Glomerular endothelial cell (primary cell): ENCODE measurements at regions not wholly inside any gene's neighbourhood (a gene's known extent, or its start where the extent isn't known, plus 50 kb on each side); places are given as distances from the start of the nearest gene placed in this dataset.
"Not testable (repeated sequence)": the region's sequence is repeated elsewhere in the genome, so short reads cannot be mapped to it uniquely, and the experiment has no call there.

ENCODE experiments used
- DNase-seq: peaks from one replicate; pipeline ENCODE4 v3.0.0-alpha.2; 2011; ENCODE audit warnings: low read depth, low spot score; ENCODE audit errors: extremely low read depth

DNA sequence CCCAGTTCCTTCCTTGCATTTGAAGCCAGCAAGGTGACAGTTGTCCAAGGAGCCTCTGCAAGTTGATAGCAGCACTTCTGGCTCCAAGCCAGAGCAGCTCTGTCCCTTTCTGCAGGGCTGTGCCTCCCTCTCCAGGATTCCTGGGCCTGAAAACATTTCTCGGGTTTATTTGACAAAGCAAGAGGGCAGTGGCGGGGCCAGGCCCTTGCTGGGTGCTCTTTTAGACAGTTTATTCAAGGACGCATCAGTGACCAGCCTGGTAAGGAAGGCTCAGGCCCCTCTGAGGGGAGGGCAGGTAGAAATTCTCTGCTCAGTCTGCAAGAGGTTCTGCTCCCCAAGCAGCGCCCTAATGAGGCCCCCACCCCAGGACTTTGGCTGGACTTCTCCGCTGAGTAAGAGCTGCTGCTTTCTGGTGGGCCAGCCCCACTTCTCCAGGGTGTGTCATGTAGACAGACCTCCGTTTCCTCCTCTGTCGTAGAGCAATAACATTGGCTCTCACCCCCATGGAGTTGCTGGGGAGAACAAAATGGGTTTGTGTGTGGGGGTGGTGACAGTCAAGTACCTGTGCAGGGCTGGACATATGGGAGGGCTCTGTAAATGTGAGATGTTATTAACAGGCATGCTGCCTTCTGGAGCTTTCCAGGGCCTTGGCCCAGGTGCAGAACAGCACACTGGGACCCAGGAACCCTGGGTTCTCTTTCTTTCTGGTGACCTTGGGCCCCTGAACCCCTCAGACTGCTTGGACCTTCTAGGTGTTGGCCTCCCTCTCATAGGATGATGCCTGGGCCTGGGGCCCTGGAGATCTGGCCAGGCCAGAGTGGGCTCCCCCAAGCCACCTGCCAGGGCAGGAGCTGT, 146.2 kb upstream of the TLE3 start:
- DNase-seq, result no peak

DNA sequence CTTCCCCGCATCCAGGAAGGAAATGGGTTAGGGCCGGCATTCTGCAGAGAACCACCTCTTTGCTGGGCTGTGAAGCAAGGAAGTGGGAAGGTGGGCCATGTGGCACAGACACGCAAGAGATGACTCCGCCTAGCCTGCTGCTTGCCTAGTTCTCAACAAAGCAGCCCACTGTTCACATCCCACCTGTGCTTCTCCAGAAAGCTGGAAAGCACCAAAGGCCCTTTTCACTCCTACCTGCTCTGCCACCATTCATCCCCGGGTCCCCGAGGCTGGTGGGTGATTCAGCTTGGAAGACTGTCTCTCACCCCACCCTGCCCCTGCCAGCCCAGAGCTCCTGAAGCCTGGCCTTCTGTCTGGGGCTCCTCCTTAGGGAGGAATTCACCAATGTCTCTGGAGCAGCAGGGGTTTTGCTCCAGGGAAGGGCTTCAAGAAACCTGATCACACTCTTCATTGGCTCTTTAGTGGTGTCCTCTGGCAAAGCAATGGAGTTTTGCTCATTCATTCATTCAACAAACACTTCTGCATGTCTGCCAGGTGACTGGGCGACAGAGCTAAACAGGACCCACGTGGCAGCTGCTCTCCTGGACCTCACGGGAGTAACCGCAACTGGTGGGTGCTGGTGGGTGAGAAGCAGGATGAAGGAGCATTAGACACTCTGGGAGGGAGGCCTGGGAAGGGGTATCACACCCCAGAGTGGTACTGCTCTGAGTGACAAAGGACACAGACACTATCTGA, 145.4 kb upstream of the TLE3 start:
- no peak for DNase-seq

- DNase-seq, result no peak
Measured at GRCh38 chr15:70241561-70242320, 144.0 kb upstream of the TLE3 start.

DNA sequence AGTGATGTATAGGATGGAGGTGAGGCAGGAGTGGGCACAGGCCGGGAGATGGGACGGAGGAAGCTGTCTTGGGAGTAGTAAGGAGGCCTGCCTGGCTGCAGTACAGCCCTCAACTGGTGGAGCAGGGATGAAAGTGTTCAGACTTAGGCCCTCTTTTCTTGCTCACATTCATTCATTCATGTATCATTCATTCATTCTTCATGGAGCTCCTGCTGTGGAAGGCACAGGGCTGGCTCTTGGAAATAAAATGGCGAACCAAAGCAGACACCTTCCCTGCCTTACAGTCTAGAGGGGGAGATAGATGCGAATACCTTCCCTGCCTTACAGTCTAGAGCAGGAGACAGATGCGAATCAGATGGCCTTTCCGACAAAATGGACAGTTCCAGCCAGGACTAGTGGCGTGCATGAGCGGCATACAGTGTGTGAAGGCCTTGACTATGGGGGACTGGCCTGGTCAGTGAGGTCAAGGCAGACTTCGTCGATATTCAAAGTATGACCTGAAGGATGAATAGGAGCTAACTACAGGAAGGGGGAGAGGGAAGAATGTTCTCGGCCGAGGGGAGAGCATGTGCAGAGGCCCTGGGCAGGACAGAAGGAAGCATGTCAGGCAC, 143.2 kb upstream of the TLE3 start:
- DNase-seq, result no peak

DNA sequence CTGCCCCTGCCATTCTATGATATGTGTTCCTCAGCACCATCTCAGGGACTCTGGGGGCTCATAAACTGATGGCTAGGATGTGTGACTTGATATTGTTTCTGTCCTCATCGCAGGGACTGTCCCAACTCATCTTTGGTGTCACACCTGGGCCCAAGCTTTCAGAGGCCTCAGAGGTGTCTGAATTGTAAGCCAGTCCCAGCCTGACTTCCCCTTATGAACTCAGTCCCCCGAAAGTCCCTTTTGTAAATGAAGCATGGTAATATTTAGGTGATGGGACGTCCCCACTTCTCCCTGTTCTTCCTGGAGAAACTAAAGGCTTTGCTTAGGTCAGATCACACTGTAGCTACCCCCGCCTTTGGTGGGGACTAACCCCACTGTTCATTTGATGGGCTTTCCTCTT, 142.4 kb upstream of the TLE3 start:
- DNase-seq, result no peak

- no peak for DNase-seq
Measured at GRCh38 chr15:70238917-70239316, 141.2 kb upstream of the TLE3 start.

DNA sequence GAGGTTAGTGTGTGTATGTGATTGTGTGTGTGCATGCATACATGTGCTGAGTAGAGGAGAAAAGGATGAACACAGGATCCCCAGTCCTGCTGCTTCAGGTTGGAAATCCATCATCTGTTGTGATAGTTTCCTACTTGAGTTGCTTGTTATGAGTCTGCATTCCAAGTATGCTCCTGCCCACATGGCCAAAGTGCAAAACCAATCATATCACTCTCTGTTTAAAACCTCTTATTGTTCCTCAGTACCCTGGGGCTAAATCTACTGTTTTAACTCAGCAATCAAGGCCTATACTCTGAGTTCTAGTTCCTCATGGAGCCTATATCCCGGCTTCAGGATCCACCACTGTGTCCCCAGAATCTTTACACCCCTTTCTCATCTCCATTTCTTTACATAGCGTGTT, 139.9 kb upstream of the TLE3 start:
- DNase-seq, result no peak

DNA sequence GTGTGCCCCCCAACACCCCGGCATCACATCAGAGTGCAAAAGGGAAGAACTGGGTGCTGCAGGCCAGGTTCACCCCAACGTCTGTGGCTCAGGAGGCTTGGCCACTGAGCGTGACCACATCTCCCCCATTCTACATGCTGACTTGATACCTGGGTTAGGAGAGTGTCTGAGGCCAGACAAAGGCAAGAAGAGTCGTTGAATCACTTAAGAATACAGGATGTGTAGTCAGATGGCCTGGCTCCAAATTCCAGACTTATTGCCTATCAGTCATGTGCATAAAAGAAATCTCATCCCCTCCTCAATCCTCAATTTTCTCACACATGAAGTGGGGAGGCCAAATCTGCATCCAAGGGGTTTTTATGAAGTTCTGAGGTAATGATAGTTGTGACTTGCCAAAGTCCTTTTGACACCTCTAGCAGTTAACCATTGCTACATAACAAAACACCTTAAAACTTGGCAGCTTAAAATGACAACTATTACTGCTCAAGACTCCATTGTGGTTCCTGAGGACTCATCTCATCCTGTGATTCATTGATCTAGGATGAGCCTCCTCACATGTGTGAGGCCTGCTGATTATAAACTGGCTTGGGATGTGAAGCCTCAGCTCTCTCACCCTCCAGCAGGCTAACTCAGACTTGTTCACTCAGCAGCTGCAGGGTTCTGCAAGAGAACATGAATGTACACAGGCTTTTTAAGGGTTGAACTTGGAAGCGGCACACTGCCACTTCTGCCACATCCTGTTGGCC, 138.8 kb upstream of the TLE3 start:
- no peak for DNase-seq

DNA sequence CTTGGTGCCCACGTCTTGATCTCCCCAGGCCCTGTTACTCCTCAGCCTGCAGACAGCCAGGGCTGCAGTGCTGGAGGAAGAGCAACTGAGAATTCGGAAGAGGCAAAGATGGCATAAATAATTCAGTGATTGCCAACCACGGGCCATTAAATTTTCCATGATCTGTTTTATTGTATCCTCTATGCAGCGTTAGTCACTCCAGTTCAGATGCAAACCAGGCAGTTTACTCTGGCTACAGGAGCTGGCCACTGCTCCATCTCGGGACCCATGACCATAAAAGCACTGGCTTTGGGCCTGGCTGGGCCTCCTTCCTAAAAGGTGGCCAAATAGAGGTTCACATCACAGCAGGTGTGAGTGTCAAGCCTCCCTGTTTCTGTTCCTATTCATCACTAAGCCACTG, 137.6 kb upstream of the TLE3 start:
- DNase-seq, result no peak

GRCh38 chr15:70234256-70234905, 136.7 kb upstream of the TLE3 start:
- DNase-seq, result no peak

DNA sequence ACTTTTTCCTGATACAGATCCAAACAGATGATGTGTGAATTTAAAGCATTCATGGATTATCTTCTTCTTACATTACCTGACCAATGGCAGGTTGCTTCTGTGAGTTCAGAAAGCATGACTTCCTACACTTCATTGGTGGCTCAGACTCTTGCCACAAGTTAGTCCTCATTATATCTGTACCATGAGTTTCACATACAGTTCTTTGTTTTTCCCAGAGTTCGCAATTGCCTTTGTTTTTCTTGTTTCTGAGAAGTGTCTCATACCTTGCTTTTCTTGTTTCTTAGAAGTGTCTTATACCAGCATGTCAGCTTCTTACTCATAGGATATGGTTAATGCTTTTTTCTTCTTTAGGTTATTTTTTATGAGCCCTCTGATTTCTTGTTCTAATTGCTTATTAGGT, 133.8 kb upstream of the TLE3 start:
- DNase-seq, result no peak

DNA sequence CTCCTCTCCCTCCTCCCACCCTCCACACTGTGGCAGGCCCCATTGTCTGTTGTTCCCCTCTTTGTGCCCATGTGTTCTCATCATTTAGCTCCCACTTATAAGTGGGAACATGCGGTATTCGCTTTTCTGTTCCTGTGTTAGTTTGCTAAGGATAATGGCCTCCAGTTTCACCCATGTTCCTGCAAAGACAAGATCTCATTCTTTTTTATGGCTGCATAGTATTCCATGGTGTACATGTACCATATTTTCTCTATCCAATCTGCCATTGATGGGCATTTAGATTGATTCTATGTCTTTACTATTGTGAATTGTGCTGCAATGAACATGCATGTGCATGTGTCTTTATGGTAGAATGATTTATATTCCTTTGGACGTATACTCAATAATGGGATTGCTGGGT, 130.2 kb upstream of the TLE3 start:
- not testable (repeated sequence) for DNase-seq

DNA sequence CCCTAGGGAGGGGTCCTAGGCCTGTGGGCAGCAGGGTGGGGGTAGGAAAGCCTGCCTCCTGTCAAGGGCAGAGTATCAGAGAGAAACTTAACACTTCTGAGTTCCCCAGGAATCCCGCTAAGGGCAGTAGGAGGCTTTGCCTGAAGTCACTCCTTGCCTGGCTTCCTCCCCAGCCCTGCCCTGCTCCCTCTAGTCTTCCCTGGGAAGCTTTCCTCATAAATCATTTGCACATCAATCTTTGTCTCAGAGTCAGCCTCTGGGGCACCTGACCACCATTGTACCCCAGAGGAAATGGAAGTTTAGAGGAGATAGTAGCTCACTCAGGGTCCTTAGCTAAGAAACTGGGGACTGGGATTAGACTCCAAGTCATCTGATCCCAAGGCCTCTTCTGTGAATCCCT, 129.4 kb upstream of the TLE3 start:
- no peak for DNase-seq

DNA sequence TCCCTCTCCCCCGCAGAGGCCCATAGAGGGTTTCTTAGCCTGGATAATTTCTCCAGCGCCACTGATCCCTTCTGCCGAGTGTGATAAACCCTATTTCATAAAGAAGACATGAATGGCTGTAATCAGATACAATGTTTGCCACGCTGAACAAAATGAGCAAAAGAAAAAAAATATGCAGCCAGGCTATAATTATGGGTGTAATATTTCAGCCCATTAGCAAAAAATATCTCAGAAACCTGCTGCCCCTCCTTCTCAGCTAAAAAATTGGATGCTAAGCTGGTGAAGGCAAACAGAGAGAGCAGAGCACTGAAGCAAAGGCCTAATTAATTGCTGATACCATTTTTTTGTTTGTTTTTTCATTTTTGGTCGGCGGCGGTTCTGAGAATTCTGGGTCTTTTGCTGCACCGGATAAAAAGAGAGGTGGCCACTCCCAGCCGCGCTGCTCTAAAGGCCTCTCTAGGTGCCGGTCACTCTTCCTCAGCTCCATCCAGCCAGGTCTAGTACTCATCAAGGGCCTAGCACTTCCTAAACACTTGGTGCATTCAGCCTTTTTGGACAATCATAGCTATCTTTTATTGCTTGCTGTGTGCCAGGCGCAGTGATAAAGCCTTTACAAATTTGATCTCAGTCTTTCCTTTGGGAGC, 128.7 kb upstream of the TLE3 start:
- no peak for DNase-seq

DNA sequence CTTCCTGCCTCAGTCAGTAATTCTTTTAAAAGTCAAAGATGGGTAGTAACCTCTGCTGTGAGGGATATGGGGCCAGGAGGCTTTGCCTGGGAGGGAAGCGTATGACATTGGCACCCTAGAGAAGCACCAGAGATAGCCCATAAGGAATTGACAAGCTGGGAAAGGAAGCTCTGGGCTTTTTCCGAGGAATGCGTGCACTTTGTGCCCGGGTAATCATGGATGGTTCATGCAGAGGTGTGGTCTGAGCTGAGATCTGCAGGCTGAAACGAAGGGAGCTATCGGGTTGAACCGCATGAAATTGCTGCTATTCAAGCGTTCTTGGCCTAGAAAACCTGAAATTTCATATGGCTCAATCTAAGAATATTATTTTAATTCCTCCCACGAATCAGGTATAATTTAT, 127.7 kb upstream of the TLE3 start:
- DNase-seq, result no peak

GRCh38 chr15:70222606-70223005, 124.9 kb upstream of the TLE3 start:
- DNase-seq, result no peak

GRCh38 chr15:70220490-70221096, 122.9 kb upstream of the TLE3 start:
- no peak for DNase-seq

DNA sequence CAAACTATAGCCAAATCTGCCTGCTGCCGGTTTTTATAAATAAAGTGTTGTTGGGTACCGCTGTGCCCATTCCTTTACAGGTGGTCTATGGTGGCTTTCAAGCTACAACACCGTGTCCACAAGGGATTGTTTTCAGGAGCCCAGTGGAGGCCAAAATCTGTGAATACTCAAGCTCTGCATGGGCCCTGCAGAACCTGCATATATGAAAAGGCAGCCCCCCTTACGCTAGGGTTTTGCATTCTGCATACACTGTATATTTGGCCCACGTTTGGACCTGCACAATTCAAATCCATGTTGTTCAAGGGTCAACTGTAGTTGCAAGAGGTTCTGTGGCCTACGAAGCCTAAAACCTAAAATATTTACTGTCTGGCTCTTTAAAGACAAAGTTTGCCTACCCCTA, 122.2 kb upstream of the TLE3 start:
- no peak for DNase-seq

DNA sequence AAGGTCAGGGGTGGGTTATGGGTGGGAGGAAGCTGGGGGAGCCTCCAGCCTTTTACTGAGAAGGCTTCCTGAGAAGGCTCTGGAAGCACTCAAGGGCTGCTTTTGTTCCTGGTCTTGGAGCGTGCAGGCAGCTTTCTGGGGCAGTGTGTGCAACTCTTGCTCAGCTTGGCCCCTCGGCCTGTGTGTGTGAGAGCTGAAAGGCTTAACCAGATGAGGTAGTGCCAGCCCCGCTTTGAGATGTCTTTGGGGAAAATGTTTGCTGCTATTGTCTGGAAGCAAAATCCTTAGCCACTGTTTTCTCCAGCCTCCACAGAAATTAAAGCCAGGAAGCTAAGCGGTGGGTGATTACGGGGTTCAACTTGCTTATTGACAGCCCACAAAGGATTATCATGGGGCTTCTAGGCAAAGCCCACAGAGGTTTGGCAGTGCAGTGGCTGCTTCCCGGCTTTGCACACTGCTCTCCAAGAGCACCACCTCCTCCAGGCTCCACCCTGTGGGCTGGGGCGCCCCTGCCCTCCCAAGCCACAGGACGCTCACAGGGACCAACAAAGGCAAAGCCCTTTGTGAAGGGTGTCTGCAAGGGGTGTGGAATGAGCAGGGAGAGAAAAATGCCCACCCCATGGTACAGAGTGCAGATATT, 121.7 kb upstream of the TLE3 start:
- no peak for DNase-seq
